K562 (cell line): ENCODE measurements at regions not wholly inside any gene's neighbourhood (a gene's known extent, or its start where the extent isn't known, plus 50 kb on each side); places are given as distances from the start of the nearest gene placed in this dataset.

ENCODE experiments used
- CCAR2 ChIP-seq: fragments of 200-400 bp; formaldehyde crosslinking; IDR thresholded peaks from 2 replicates; pipeline ENCODE4 v1.6.1; 2017; ENCODE audit warnings: mild to moderate bottlenecking, low read depth, low read length
- DACH1 ChIP-seq: fragments of 450-650 bp; IDR thresholded peaks from 2 replicates; pipeline ENCODE4 v1.6.1; 2018; ENCODE audit not compliant: partially characterized antibody
- E2F3 ChIP-seq: fragments of 250-450 bp; sonication (Bioruptor Pico); IDR thresholded peaks from 2 replicates; pipeline ENCODE4 v1.4.0; 2020; ENCODE audit warnings: mild to moderate bottlenecking
- ELF2 ChIP-seq: fragments of 250-450 bp; sonication (Bioruptor Pico); IDR thresholded peaks from 2 replicates; pipeline ENCODE4 v1.5.0; 2021; ENCODE audit warnings: mild to moderate bottlenecking
- HEY1 ChIP-seq: fragments of 250-450 bp; sonication (Bioruptor Pico); IDR thresholded peaks from 2 replicates; pipeline ENCODE4 v1.5.0; 2020; ENCODE audit warnings: mild to moderate bottlenecking, moderate library complexity, borderline replicate concordance
- JUN ChIP-seq, 2 experiments: sonication (generic) in 1 of 2; formaldehyde crosslinking in 1 of 2; IDR thresholded peaks; 2 replicates each; pipeline versions ENCODE4 v1.6.1 to v1.8.0; 2012 to 2022; ENCODE audit warnings: borderline replicate concordance in 2 of 2, mild to moderate bottlenecking in 2 of 2, improper control_type of control experiment in 1 of 2, low read depth in 1 of 2, low read length in 1 of 2, missing genetic modification reagents in 1 of 2
- NEUROD1 ChIP-seq: fragments of 150-350 bp; IDR thresholded peaks from 2 replicates; pipeline ENCODE4 v1.6.1; 2014; ENCODE audit warnings: borderline replicate concordance, low read length, low read depth; ENCODE audit not compliant: partially characterized antibody
- NR2C1 ChIP-seq, 2 experiments: fragments of 450-650 bp; IDR thresholded peaks; 2 replicates each; pipeline ENCODE4 v1.6.1; 2017; ENCODE audit warnings: mild to moderate bottlenecking in 2 of 2, antibody characterized with exemption in 1 of 2, inconsistent platforms in 1 of 2, missing compliant biosample characterization in 1 of 2, missing genetic modification characterization in 1 of 2
- NR3C1 ChIP-seq: sonication (generic); formaldehyde crosslinking; IDR thresholded peaks from 2 replicates; pipeline ENCODE4 v1.8.1; 2022; ENCODE audit warnings: missing genetic modification reagents
- NUFIP1 ChIP-seq: fragments of 450-650 bp; IDR thresholded peaks from 2 replicates; pipeline ENCODE4 v1.6.1; 2018; ENCODE audit not compliant: partially characterized antibody
- POLR3G ChIP-seq: IDR thresholded peaks from 2 replicates; pipeline ENCODE4 v1.6.1; 2011; ENCODE audit not compliant: insufficient read length, insufficient replicate concordance; ENCODE audit errors: extremely low read depth
- TEAD2 ChIP-seq: fragments of 450-650 bp; IDR thresholded peaks from 2 replicates; pipeline ENCODE4 v1.6.1; 2016; ENCODE audit warnings: missing genetic modification characterization, control low read depth, missing compliant biosample characterization
- TRIM28 ChIP-seq: fragments of 450-650 bp; IDR thresholded peaks from 2 replicates; pipeline ENCODE4 v1.6.1; 2017
- XRCC3 ChIP-seq: fragments of 450-650 bp; IDR thresholded peaks from 2 replicates; pipeline ENCODE4 v1.6.1; 2017; ENCODE audit warnings: mild to moderate bottlenecking, moderate library complexity
- XRCC5 ChIP-seq: fragments of 200-400 bp; formaldehyde crosslinking; IDR thresholded peaks from 2 replicates; pipeline ENCODE4 v1.6.1; 2017; ENCODE audit warnings: low read depth, mild to moderate bottlenecking, low read length
- ZBTB7A ChIP-seq: IDR thresholded peaks from 2 replicates; pipeline ENCODE4 v1.6.1; 2011; ENCODE audit warnings: low read depth, mild to moderate bottlenecking, low read length, moderate library complexity, borderline replicate concordance; ENCODE audit not compliant: control insufficient read depth
- ZC3H8 ChIP-seq: fragments of 450-650 bp; IDR thresholded peaks from 2 replicates; pipeline ENCODE4 v1.6.1; 2017
- ZFPM2 ChIP-seq: fragments of 250-450 bp; sonication (Bioruptor Pico); IDR thresholded peaks from 2 replicates; pipeline ENCODE4 v1.5.1; 2022; ENCODE audit warnings: mild to moderate bottlenecking
- ZKSCAN1 ChIP-seq: fragments of 150-350 bp; IDR thresholded peaks from 2 replicates; pipeline ENCODE4 v1.6.1; 2016; ENCODE audit warnings: low read depth, low read length
- ZNF316 ChIP-seq: fragments of 450-650 bp; IDR thresholded peaks from 2 replicates; pipeline ENCODE4 v1.6.1; 2016
- ZNF347 ChIP-seq: fragments of 450-650 bp; formaldehyde crosslinking; IDR thresholded peaks from 2 replicates; pipeline ENCODE4 v1.4.0; 2020; ENCODE audit warnings: low read depth, mild to moderate bottlenecking, moderate library complexity
- ZNF584 ChIP-seq: fragments of 200-800 bp; sonication (Bioruptor generic); IDR thresholded peaks from 2 replicates; pipeline ENCODE4 v1.6.1; 2016; ENCODE audit warnings: low read depth, mild to moderate bottlenecking, missing genetic modification characterization, missing compliant biosample characterization
- ZNF75A ChIP-seq: fragments of 450-650 bp; formaldehyde crosslinking; IDR thresholded peaks from 2 replicates; pipeline ENCODE4 v1.4.0; 2020; ENCODE audit warnings: mild to moderate bottlenecking
- ZNF780A ChIP-seq: fragments of 250-450 bp; sonication (Bioruptor Pico); IDR thresholded peaks from 2 replicates; pipeline ENCODE4 v1.5.0; 2021; ENCODE audit warnings: mild to moderate bottlenecking
- TF ChIP-seq, protein P1 (sequence below): IDR thresholded peaks from 2 replicates; pipeline ENCODE4 v1.6.1; 2014; ENCODE audit warnings: antibody characterized with exemption
- TF ChIP-seq, protein P2 (sequence below): sonication (generic); formaldehyde crosslinking; IDR thresholded peaks from 2 replicates; pipeline ENCODE4 v1.5.0; 2020; ENCODE audit warnings: missing genetic modification reagents
- TF ChIP-seq, protein P3 (sequence below): fragments of 450-650 bp; IDR thresholded peaks from 2 replicates; pipeline ENCODE4 v1.6.1; 2016

DNA sequence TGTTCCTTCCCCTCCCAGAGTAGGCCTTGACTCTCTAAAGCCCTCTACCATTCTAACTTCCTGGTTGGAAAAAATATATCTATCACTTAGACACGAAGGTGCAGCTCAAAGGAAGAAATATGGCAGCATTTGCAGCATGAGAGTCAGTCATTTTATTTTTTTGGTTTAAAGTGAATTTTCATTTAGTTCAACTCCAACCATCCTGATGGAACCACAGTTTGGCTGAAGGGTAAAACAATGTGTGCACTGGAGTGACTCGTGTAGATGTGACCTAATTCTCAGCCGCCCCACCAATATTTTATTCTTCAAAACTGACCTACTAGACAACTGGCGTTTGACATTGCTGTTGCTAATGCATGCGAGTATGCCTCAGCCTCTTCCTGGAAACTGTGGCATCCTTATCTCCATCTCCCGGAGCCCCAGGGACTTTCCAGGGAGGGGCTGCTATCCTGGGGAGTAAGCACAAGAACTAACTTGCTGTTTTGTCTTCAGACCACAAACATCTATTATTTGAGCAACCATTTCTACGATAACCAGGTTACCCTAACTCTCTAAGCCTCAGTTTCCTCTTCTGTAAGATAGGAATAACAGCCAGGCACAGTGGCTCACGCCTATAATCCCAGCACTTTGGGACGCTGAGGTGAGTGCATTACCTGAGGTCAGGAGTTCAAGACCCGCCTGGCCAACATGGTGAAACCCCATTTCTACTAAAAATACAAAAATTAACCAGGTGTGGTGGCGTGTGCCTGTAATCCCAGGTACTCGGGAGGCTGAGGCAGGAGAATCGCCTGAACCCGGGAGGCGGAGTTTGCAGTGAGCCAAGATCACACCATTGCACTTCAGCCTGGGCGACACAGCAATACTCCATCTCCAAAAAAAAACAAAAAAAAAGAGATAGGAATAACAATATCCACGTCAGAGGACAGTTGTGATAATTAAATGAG is 148.7 kb upstream of the JARID2 start (continued):
- TF ChIP-seq XRCC3 (no peak), ZKSCAN1 (peak; percentile 75), JUN (IDR thresholded peaks at IDR 0.05; ENCODE audit: borderline replicate concordance, low read depth, low read length) (no peak; the same call in 1 of the 2 replicates), JUN (CRISPR knock-in tag; IDR thresholded peaks at IDR 0.05; ENCODE audit: borderline replicate concordance) (no peak), ZNF347 (no peak), ELF2 (CRISPR knock-in tag) (no peak), CCAR2 (no peak), HEY1 (CRISPR knock-in tag) (no peak), TEAD2 (0 out of 2 replicates have a peak, but pooled peaks have one; percentile 18), NEUROD1 (peak; percentile 47), ZNF316 (0 out of 2 replicates have a peak, but pooled peaks have one; percentile 2), NR2C1 (IDR thresholded peaks at IDR 0.05) (no peak), NR2C1 (tag; IDR thresholded peaks at IDR 0.05) (peak; percentile 48; the same call in 1 of the 2 replicates), ZNF584 (CRISPR knock-in tag) (no peak), ZNF75A (no peak), NR3C1 (no peak), TRIM28 (0 out of 2 replicates have a peak, but pooled peaks have one; percentile 48), E2F3 (CRISPR knock-in tag) (no peak), NUFIP1 (no peak), DACH1 (no peak), POLR3G (no peak), ZBTB7A (peak; percentile 41; the same call in 1 of the 2 replicates), ZC3H8 (no peak), ZFPM2 (no peak), XRCC5 (no peak), ZNF780A (CRISPR knock-in tag) (no peak)
- TF ChIP-seq, protein P1, sequence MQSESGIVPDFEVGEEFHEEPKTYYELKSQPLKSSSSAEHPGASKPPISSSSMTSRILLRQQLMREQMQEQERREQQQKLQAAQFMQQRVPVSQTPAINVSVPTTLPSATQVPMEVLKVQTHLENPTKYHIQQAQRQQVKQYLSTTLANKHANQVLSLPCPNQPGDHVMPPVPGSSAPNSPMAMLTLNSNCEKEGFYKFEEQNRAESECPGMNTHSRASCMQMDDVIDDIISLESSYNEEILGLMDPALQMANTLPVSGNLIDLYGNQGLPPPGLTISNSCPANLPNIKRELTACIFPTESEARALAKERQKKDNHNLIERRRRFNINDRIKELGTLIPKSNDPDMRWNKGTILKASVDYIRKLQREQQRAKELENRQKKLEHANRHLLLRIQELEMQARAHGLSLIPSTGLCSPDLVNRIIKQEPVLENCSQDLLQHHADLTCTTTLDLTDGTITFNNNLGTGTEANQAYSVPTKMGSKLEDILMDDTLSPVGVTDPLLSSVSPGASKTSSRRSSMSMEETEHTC = no peak
- TF ChIP-seq, protein P2, sequence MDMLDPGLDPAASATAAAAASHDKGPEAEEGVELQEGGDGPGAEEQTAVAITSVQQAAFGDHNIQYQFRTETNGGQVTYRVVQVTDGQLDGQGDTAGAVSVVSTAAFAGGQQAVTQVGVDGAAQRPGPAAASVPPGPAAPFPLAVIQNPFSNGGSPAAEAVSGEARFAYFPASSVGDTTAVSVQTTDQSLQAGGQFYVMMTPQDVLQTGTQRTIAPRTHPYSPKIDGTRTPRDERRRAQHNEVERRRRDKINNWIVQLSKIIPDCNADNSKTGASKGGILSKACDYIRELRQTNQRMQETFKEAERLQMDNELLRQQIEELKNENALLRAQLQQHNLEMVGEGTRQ (CRISPR knock-in tag) = no peak
- TF ChIP-seq, protein P3, sequence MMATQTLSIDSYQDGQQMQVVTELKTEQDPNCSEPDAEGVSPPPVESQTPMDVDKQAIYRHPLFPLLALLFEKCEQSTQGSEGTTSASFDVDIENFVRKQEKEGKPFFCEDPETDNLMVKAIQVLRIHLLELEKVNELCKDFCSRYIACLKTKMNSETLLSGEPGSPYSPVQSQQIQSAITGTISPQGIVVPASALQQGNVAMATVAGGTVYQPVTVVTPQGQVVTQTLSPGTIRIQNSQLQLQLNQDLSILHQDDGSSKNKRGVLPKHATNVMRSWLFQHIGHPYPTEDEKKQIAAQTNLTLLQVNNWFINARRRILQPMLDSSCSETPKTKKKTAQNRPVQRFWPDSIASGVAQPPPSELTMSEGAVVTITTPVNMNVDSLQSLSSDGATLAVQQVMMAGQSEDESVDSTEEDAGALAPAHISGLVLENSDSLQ = peak; percentile 64
